ENCODE measurements at regions not wholly inside any gene's neighbourhood (a gene's known extent, or its start where the extent isn't known, plus 50 kb on each side); places are given as distances from the start of the nearest gene placed in this dataset.
A peak's percentile ranks its signal among the peaks of the same experiment; 100 is the strongest.

- no peak for DNase-seq (ENCODE audit: low read depth)
- peak; percentile 38 for TF ChIP-seq CTCF (IDR thresholded peaks at IDR 0.05; ENCODE audit: insufficient read depth, low read depth, low read length, missing control alignments)
- no peak overlapping the region for H3K4me3 ChIP-seq (ENCODE audit: low read length)
These were observed 309.8 kb downstream of the SHANK2 start for GRCh38 chr11:70942593-70942992.

- H3K4me3 ChIP-seq (ENCODE audit: low read length): no peak overlapping the region
- no peak for TF ChIP-seq CTCF (IDR thresholded peaks at IDR 0.05; ENCODE audit: insufficient read depth, low read depth, low read length, missing control alignments)
- no peak for DNase-seq (ENCODE audit: low read depth)
These were observed 308.2 kb downstream of the SHANK2 start for GRCh38 chr11:70944141-70944540.

- no peak for TF ChIP-seq CTCF (IDR thresholded peaks at IDR 0.05; ENCODE audit: insufficient read depth, low read depth, low read length, missing control alignments)
- H3K4me3 ChIP-seq (ENCODE audit: low read length): no peak overlapping the region
- DNase-seq (ENCODE audit: low read depth): no peak
These were observed 307.7 kb downstream of the SHANK2 start for GRCh38 chr11:70944636-70945035.

GRCh38 chr11:70948398-70948797 lies 304.0 kb downstream of the SHANK2 start:
- H3K4me3 ChIP-seq (ENCODE audit: low read length): no peak overlapping the region
- no peak for TF ChIP-seq CTCF (IDR thresholded peaks at IDR 0.05; ENCODE audit: insufficient read depth, low read depth, low read length, missing control alignments)
- DNase-seq (ENCODE audit: low read depth): no peak

DNA sequence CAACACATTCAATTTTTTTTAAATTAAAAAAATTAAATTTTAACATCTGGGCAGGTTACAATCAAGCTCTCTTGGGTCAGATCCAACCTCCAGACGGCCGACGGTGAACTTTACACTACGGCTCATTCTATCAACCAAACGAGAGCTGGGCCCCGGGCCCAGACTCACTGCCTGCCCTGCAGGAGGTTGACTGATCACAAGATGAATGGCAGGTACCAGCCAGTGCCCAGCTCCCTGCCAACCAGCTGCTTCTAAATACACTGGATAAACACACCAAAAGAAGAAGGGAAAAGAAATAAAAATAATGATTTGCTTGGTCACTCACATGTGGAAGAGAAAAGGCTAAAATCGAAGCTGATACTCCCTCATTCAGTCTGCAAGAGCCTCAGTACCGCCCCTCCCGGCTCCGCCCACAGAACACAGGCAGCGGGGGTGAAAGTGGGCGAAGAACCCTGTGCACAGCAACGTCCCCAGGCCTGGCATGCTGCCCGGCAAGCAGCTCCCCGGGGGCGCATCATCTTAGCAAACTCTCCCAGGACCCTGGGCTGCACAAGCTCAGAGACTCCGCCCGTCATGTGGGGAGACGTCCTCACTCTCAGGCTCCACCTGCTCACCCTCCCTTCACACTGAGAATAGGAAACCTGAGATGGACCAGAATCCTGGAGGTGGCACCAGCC lies 303.4 kb downstream of the SHANK2 start:
- TF ChIP-seq CTCF (IDR thresholded peaks at IDR 0.05; ENCODE audit: insufficient read depth, low read depth, low read length, missing control alignments): no peak
- H3K4me3 ChIP-seq (ENCODE audit: low read length): no peak overlapping the region
- DNase-seq (ENCODE audit: low read depth): no peak

- H3K4me3 ChIP-seq (ENCODE audit: low read length): no peak overlapping the region
- DNase-seq (ENCODE audit: low read depth): no peak
- TF ChIP-seq CTCF (IDR thresholded peaks at IDR 0.05; ENCODE audit: insufficient read depth, low read depth, low read length, missing control alignments): no peak
These were observed 301.1 kb downstream of the SHANK2 start for GRCh38 chr11:70951139-70951804.

GRCh38 chr11:70952191-70952590 lies 300.2 kb downstream of the SHANK2 start:
- DNase-seq (ENCODE audit: low read depth): peak; percentile 18
- no peak for TF ChIP-seq CTCF (IDR thresholded peaks at IDR 0.05; ENCODE audit: insufficient read depth, low read depth, low read length, missing control alignments)
- H3K4me3 ChIP-seq (ENCODE audit: low read length): no peak overlapping the region

All from epithelial cell of esophagus (primary cell).